HG03045 (cell line): ENCODE measurements at regions not wholly inside any gene's neighbourhood (a gene's known extent, or its start where the extent isn't known, plus 50 kb on each side); places are given as distances from the start of the nearest gene placed in this dataset.

Experiments used
- ATAC-seq: cut with Tn5 transposase; IDR thresholded peaks from one replicate; pipeline ENCODE4 v1.9.1; 2021; ENCODE audit warnings: mild to moderate bottlenecking, moderate library complexity; ENCODE audit not compliant: unreplicated experiment

- no peak for ATAC-seq
These were observed 67.2 kb upstream of the CD180 start for GRCh38 chr5:67263656-67264408.

GRCh38 chr5:67262956-67263355 lies 66.4 kb upstream of the CD180 start:
- ATAC-seq, result no peak

- no peak for ATAC-seq
These were observed 65.6 kb upstream of the CD180 start for GRCh38 chr5:67262206-67262605.

- ATAC-seq, result no peak
These were observed 63.1 kb upstream of the CD180 start for GRCh38 chr5:67259548-67260215.

- ATAC-seq, result no peak
These were observed 60.9 kb upstream of the CD180 start for GRCh38 chr5:67257500-67257899.

GRCh38 chr5:67257077-67257476 lies 60.5 kb upstream of the CD180 start:
- ATAC-seq, result no peak

GRCh38 chr5:67255881-67256280 lies 59.3 kb upstream of the CD180 start:
- ATAC-seq, result no peak

GRCh38 chr5:67253911-67254310 lies 57.3 kb upstream of the CD180 start:
- no peak for ATAC-seq

GRCh38 chr5:67249590-67249895 lies 52.9 kb upstream of the CD180 start:
- no peak for ATAC-seq

GRCh38 chr5:67248703-67249589 lies 52.3 kb upstream of the CD180 start:
- ATAC-seq, result no peak

- ATAC-seq, result no peak
These were observed 50.1 kb upstream of the CD180 start for GRCh38 chr5:67246546-67247268.
